CD1c-positive myeloid dendritic cell (primary cell): ENCODE measurements at regions not wholly inside any gene's neighbourhood (a gene's known extent, or its start where the extent isn't known, plus 50 kb on each side); places are given as distances from the start of the nearest gene placed in this dataset.
"Not testable (repeated sequence)": the region's sequence is repeated elsewhere in the genome, so short reads cannot be mapped to it uniquely, and the experiment has no call there.

Experiments
- DNase-seq: peaks from one replicate; pipeline ENCODE4 v3.0.0-alpha.2; 2016; ENCODE audit errors: extremely low spot score

DNA sequence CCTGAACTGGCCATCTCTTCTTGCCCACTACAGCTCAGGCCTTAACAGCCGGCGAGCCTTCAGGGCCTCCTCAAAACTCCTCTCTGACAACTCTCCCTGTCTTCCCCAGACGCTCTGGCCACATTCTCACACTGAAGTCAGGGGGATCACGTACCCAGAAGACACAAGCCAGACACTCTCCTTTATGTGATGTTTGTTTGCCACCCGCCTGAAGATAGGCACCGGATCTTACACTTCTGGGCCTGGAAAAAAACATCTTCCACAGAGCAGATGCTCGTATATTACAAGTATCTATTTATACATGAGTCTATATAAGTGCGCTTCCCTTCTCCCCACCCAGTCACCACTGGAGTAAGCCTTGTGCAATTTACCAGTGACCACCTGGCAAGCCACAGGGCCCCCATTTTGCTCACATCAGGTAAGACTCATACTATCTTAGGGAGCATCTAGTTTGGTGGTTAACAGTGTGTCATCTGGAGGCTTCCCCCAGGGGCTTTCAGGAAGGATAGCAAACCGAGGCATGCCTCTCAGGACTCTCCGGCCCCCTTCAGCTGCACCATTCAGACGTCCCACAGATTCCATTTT lies 349.4 kb downstream of the SOX9 start:
- no peak for DNase-seq

DNA sequence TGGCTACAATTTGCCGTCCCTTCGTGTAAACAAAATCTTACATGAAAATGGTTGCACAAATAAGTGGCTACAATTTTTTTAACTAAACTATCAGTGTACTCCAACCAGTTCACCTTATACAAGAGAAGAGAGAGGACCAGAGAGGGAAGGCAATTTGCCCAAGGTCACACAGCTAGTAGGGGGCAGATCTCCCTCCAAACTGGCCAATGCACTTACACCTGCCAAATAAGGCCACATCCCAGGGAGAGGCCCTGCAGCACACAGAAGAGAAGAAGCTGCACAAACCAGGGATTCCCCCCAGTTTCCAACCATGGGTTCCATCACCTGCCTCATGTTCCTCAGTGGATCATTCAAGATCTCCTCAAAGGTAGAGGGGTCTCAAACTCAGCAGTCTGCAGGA lies 349.9 kb downstream of the SOX9 start:
- no peak for DNase-seq

DNA sequence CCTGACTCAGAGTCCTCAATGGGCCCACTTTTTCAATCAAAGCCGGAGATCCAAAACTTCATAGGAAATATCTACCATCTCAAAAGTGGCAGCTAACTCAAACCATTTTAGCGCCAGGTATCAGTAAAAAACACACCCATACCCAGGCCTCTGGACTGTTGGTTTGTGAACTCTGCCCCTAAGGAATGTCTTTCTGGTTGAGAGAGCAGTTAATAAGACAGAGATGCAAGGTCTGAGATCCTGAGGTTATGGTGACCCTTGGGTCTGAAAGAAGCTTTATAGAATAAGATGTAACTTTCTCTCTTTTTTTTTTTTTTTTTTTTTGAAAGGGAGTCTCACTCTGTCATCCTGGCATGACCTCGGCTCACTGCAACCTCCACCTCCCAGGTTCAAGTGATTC lies 350.5 kb downstream of the SOX9 start:
- DNase-seq, result no peak

DNA sequence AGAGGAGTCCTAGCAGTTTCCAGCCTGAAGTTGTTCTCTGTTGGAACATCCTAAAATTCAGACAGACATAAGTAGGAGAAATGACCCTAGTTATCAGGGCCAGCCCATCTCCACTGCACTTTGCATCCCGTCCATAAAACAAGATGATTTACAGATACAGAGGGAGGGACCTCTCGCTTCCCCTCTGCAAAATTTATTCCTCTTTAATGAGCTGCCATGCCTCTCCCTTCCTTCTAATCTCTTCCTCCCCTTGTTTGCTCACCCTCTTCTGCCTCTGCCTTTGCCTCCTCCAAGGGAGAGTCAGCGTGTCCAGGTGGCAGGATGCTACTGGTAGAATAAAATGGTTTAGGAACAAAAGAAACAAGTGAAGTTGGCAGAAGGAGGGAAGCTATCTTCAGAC lies 351.3 kb downstream of the SOX9 start:
- no peak for DNase-seq

DNA sequence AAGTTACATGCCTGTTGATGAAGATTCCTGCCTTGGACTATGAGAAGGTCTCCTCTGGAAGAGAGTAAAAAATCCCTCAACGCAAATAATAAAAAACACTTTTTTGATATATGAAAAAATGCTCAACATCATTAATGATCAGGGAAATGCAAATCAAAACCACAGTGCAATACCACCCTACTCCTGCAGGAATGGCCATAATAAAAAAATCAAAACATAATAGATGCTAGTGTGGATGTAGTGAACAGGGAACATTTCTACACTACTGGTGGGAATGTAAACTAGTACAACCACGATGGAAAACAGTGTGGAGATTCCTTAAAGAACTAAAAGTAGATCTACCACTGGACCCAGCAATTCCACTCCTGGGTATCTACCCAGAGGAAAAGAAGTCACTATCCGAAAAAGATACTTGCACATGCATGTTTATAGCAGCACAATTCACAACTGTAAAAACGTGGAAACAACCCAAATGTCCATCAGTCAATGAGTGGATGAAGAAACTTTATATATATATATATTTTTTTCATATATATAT lies 352.1 kb downstream of the SOX9 start:
- not testable (repeated sequence) for DNase-seq

DNA sequence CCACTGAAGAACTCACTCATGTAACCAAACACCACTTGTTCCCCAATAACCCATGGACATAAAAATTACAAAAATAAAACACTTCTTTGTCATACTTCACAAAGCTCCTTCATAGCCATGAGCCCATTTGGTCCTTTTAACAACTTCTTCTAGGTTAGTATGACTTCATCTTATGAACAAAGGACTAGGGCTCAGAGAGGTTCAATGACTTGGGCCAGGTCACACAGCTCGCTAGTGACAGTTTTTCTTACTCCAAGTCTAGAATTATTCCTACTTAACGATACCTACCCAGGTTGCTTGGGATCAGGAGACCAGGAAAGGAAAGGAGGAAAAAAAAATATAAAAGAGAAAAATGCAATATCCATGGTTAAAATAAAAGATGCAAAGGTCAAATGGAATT lies 353.4 kb downstream of the SOX9 start:
- DNase-seq, result no peak

DNA sequence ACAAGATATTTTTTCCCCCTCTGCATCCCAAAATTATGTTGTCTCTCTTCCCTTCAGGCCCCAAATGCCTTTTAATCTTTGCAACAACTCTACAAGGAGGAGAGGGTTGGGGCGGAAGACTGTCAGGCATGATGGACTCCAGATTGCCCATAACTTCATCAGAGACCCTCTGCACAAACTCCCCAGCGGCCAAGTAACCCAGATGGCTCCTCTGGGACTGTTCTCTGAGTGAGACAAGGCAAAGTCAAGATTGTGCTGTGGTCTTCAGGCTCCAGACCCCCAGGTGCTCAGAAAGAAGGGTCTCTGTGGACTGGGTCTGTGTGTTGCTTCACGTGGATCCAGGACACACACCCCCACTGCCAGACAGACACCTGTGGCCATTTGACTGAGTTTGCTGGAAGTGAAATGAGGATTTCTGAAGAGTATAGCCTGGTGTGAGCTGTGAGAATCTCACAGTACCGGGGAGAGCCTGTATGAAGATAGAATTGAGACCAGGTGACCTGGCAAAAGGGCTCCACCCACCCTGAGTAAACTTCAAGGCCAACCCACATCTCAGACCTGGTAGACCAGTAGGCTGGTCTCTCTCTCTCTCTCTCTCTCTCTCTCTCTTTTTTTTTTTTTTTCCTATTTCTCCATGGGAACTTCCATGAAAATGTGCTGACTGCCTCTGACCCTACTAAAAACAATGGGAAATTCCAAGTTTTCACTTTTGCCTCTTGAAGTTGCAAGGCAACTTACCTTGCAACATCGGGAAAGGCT lies 354.1 kb downstream of the SOX9 start:
- DNase-seq, result no peak

DNA sequence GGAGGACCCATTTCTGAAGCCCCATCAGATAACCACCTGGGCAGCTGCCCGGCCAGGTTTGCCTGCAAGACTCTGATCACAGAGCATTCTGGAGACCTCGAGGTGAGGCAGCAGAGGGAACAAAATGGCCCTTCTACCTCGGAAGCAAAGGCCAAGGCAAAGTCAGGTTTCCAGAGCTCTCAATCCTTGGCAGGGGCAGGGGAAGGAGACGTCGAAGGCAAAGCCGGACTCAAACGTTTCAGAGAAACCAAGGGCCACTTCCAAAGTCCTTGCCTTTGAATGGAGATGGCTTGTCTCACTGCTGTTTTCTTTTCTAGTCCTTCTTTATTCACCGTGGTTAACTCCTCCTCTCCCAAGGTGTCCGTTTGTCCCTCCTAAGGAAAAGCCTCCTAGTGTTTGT lies 355.3 kb downstream of the SOX9 start:
- no peak for DNase-seq

DNA sequence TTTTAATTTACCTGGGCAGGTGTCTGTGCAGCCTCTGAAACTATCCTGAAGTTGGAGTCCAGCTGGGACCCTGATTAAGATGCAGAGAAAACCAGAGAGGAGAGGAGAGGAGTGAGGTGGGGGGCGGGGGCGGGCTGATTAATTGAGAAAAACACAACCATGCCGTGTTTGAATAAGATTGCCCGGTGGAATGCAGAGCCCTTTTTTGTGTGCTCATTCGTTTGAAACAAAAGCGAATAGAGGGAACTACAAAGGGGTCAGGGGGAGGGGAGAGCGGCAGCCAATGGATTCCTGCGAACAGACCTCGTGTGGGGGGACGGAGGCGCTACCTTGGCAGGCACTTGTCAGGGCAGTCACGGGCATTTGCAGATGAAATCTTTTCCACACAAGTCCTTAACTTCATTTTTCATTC lies 355.8 kb downstream of the SOX9 start:
- DNase-seq, result no peak

DNA sequence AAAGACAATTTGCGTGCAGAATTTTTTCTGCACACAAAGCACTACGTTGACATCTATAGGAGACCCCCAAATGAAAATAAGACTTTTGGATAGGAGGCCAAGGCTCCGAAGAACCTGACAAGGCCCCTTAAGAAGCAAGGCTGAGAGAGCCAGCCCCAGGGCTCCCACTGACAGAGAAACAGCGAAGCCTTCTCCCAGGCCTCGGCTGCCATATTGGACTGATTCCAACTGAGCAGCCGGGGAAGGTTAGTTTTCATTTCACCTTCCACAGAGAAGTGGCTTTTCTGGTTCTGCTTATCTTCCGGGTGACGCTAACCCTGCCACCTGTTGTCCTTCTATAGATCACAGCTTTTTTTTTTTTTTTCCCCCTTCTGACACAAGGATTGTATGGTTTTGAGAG lies 356.7 kb downstream of the SOX9 start:
- no peak for DNase-seq

DNA sequence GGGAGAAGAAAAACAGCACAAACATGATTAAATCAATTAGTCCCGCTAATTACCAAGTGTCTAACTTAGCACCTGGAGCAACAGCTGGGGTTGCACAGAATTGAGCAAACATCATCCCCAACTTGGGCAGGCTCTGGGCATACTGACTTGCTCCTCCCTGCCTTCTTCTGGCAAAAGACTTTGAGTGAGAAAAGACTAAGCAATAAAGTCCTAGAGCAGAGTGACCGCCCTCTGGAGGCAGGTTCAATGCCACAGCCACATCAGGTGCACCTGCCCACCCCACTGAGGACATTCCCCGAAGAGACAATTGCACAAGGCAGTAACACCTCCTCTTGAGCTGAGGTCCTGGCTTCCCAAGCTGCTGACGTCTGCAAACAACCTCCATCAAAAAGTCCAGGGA lies 358.3 kb downstream of the SOX9 start:
- DNase-seq, result no peak

DNA sequence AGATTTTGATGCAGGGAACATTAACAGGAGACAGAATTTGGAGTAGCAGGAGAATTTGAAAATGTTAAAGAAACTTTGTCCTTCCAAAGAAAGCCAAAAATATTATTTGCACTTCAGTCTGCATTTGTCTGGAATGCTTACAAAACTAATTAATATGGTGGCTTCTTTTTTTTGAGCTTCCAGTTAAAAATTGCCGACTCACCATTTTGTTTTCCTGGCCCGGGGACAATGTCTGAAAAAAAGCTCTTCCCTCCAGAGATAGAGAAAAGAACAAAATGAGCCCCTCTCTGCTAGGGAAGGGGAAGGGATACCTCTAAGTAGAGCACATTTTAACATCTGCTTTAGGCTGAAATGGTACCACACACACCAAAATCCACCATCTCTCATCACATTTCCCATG lies 360.8 kb downstream of the SOX9 start:
- no peak for DNase-seq

DNA sequence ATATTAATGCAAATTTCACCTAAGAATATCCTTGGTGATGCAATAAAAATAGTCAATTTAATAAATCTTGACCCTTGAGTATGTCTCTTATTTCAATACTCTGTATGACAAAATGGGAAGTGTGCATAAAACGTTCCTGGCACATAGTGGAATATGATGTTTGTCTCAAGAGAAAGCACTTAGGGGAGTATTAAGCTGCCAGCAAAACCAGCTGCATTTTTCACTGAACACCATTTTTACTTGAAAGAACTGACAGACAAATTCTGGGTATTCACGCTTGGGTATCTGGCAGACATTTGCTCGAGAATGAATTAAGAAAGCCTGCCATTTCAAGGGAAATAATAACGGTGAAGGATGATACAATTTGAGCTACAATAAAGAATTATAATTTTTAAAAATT lies 364.8 kb downstream of the SOX9 start:
- DNase-seq, result no peak

DNA sequence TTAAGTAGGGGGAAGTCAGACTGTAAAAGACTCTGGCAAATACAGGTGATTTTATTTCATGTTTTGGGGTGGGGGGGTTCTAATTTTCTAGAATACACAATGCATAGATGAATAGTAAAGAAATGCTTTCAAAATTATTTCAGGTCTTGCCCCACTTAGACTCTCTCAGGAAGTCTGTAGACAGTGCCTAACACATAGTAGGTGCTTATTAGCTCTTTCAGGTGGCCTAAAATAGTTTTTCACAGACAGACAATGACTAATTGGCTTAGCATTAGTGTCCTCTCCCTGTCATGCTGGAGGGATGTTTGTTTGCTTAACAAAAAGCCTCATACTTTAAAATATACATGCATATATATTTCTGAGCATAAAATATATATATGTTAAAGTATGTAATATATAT lies 366.0 kb downstream of the SOX9 start:
- DNase-seq, result no peak

DNA sequence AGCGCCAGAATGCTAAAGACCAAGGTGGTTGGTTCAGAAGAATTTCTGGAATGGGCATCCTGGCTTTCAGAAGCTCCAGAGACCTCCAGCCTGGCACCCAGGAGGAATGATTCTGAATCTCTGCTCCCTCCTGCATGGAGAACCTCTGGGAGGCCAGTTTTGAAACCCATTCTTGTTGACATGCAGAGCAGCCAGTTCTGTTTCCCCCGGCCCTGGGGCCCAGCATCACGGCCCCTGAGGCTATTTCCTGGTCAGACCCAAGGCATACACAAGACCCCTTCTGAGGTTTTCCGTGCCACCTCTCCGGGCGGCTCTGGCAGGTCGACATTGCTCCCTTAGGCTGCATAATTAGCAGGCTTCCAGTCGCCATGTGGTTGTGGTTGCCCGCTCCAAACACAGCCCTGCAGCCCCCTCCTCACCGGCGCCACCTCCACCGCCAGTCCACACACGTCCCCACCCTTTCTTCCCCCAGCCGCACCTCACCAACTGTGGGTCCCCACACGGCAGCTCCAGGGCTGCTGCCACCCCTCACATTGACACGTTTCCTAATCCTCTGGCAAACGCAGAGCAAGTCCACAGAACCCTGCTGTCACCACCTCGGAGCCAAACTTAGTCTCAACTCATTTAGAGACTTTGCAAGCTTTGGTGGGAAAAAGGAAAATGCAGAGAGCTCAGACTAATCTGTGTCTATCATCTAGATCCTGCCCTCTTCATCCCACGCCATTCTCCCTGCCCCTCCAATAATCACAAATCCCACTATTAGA lies 367.1 kb downstream of the SOX9 start:
- DNase-seq, result no peak

DNA sequence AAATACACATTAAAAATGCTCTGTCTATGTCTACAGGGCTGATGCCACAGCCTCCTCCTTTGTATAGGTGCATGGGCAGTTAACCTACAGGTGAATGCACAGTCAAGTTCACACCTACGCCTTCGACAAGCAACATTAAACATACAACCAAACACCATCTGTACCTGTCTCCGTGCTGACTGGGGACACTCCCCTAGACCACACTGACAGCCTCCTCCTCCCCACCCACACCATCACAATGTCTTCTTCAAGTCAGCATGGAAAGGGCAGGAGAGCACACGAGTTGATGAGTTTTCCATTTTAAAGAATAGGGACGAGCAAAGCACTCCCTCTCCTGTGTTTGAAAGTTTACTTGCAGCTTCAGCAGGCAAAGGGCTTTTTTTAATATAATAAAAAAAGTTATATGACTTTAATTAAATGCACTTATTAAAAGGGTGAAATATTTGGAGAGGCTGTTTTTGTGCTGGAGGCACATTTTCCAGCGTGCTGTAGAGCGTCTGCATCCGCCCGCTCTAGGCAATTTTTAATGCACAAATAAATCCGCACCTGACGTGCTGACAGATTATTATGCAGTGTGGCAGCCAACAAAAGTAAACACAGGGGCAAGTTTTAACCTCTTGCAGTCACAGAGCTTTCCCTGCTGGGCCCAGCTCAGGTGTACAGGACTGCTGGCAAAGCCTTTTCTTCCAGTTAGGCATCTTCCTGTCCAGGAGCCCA lies 367.9 kb downstream of the SOX9 start:
- DNase-seq, result no peak

DNA sequence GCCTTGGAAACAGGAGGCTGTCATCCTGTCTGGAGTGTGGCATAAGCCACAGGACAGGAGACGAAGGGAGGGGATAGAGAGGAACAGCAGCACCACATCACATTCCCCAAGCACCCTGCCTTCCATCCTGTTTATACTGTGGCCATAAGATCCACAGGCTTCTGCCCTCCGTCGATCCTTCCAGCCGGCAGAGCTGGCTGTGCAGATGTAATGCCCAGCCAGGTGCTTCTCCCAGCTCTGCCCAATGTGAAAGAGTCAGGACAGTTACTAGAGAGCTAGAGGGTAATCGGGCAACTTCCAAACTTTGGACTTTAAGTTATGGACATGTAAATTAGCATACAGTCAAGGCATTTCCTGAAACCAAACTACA lies 368.4 kb downstream of the SOX9 start:
- DNase-seq, result no peak

DNA sequence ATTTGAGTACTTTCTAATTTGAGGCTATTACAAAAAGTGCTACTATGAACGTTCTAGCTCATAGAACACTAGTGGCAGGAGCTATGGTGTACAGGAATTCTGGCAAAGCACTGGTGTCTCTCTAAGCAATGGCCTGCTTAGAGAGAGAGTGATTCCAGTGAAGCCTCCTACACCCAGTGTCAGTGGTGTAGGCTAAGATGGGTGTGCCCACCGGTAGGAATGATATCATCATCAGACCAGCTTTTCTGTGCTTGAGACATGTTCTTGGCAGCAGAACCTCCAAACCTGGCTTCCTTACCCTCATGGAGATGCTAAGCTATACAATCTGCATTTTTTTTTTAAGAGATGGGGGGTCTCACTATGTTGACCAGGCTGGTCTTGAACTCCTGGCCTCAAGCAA lies 370.3 kb downstream of the SOX9 start:
- DNase-seq, result no peak

DNA sequence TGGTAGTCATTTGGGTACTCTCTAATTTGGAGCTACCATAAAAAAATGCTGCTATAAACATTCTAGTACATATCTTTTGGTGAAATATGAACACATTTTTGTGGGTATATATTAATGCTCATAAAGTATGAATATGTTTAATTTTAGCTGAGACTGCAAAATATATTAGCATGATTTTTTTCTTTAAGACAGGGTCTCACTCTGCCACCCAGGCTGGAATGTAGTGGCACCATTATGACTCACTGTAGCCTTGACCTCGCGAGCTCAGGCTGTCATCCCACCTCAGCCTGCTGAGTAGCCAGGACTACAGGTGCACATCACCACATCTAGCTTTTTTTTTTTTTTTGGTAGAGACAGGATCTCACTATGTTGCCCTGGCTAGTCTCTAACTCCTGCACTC lies 371.7 kb downstream of the SOX9 start:
- DNase-seq, result no peak

DNA sequence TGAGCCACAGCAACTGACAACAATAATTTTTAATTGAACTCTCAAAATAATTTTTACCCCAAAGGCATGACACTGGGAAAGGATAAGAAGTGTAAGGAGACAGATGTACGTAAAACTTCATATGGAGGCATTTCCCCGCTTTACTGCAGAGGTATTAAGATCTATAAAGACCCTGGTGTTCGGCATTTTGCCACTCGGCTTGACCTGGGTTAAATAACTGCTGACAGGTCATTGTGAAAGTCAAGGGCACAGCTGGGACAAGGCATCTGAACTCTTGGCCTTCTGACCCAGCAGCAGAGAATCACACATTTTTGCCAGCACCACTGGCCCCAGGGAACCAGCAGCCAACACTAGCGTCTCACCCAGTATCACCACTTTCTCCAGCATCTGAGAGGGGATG lies 372.1 kb downstream of the SOX9 start:
- DNase-seq, result no peak

DNA sequence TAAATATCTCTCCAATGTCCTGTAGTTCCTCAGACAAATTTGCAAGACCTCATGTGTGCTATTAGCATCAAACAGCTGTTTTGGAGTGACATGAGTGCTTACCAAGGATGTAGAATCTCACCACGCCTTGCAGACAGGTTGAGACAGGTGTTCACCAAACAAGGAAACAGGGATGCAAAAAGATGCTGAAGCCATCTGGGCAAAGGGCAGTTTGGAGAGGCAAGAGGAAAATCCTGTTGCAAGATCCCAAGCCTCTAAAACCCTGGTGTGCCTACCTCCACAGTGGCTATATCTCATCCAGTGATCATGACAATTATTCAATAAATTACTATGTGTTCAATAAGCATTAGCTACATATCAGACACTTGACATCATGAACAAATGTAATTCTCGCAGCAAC lies 373.7 kb downstream of the SOX9 start:
- DNase-seq, result no peak

DNA sequence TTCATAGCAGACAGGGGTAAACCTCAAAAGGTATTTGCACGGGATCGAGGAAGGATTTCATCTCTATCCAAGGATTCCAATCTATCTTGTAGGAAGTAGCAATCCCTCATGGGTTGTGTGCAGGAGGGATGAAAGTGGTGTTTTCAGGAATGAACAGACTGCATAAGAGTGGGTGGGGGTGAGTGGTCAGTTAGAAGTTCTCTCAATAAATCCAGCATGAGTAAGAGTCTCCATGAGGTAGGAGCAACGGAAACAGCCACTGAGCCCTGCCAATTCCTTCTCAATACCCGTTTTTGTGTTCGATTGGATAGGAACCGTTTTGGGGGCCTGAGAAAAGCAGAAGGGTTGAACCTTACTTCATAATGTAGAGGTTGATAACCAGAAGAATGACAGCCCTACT lies 375.6 kb downstream of the SOX9 start:
- DNase-seq, result no peak
